Sigmoid colon (tissue), 4 donors: ENCODE measurements at regions not wholly inside any gene's neighbourhood (a gene's known extent, or its start where the extent isn't known, plus 50 kb on each side); places are given as distances from the start of the nearest gene placed in this dataset.

Experiments used
- CTCF ChIP-seq, 4 experiments: fragments of 450-650 bp in 3 of 4; fragments of 200-600 bp in 1 of 4; IDR thresholded peaks; one replicate each; pipeline ENCODE4 v1.5.1; 2016 to 2019; ENCODE audit warnings: antibody characterized with exemption in 4 of 4, mild to moderate bottlenecking in 3 of 4, moderate library complexity in 2 of 4
- EP300 ChIP-seq, 4 donors: sonication (generic); formaldehyde crosslinking; IDR thresholded peaks; one replicate each; pipeline ENCODE4 v1.6.1; 2017; ENCODE audit warnings: antibody characterized with exemption in 4 of 4
- POLR2A ChIP-seq, 2 donors: fragments of 450-650 bp; IDR thresholded peaks; one replicate each; pipeline ENCODE4 v1.6.1; 2016; ENCODE audit warnings: antibody characterized with exemption in 2 of 2, mild to moderate bottlenecking in 2 of 2, moderate library complexity in 2 of 2
- POLR2AphosphoS5 ChIP-seq, 4 donors: sonication (generic); formaldehyde crosslinking; IDR thresholded peaks; one replicate each; pipeline ENCODE4 v1.6.1; 2017; ENCODE audit warnings: antibody characterized with exemption in 4 of 4

DNA sequence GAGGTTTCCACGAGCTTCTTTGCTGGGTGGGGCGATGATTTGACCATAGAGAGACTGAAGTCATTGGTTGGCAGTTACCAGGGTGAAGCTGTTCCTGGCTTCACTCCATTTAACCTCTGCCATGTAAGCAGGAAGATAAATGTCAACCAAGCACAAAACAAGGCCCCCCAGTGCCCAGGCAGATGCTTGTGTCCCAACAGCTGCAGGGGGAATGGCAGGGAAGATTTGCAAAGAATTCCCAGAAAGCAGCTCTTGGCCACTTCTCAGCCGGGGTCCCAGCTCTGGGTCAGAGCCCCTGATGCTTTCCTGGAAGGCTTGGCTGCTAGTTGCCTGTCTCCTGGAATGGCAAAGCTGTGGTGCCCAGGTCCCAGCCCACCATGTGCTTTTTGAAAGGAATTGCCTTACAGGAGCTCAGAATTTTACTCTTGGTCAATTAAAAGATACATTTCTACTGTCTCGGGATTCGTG is 383.4 kb downstream of the ENC1 start:
- TF ChIP-seq POLR2AphosphoS5 (IDR thresholded peaks at IDR 0.05) (no peak), CTCF (IDR thresholded peaks at IDR 0.05) (no peak), POLR2A (IDR thresholded peaks at IDR 0.05) (no peak), EP300 (IDR thresholded peaks at IDR 0.05) (no peak)
